GM12878 (cell line): ENCODE measurements at regions not wholly inside any gene's neighbourhood (a gene's known extent, or its start where the extent isn't known, plus 50 kb on each side); places are given as distances from the start of the nearest gene placed in this dataset.

Source experiments
- CHD1 ChIP-seq: IDR thresholded peaks from 2 replicates; pipeline ENCODE4 v1.6.1; 2012; ENCODE audit warnings: low read depth, low read length, improper control_type of control experiment
- CREM ChIP-seq: IDR thresholded peaks from 2 replicates; pipeline ENCODE4 v1.6.1; 2014; ENCODE audit warnings: antibody characterized with exemption, low read depth
- EZH2 ChIP-seq: IDR thresholded peaks from 2 replicates; pipeline ENCODE4 v1.6.1; 2012; ENCODE audit warnings: low read depth, mild to moderate bottlenecking, control low read depth, inconsistent platforms, low read length, borderline replicate concordance; ENCODE audit not compliant: control insufficient read depth
- NR2F1 ChIP-seq: fragments of 450-650 bp; conservative IDR thresholded peaks from 2 replicates; pipeline ENCODE4 v1.6.1; 2017; ENCODE audit warnings: mild to moderate bottlenecking
- POLR2A ChIP-seq: IDR thresholded peaks from 2 replicates; pipeline ENCODE4 v1.6.1; 2011; ENCODE audit warnings: low read depth, mild to moderate bottlenecking, low read length
- POLR2AphosphoS5 ChIP-seq: IDR thresholded peaks from 2 replicates; pipeline ENCODE4 v1.6.1; 2011; ENCODE audit warnings: mild to moderate bottlenecking, low read length, inconsistent platforms
- RUNX3 ChIP-seq: IDR thresholded peaks from 2 replicates; pipeline ENCODE4 v1.6.1; 2012; ENCODE audit warnings: low read length, inconsistent platforms
- SREBF2 ChIP-seq: IDR thresholded peaks from 2 replicates; pipeline ENCODE4 v1.6.1; 2012; ENCODE audit warnings: mild to moderate bottlenecking, low read length
- SUZ12 ChIP-seq: fragments of 200-600 bp; sonication (generic); IDR thresholded peaks from one replicate; pipeline ENCODE4 v1.6.1; 2018; ENCODE audit warnings: antibody characterized with exemption, mild to moderate bottlenecking; ENCODE audit not compliant: unreplicated experiment
- WRNIP1 ChIP-seq: IDR thresholded peaks from 2 replicates; pipeline ENCODE4 v1.6.1; 2011; ENCODE audit warnings: low read depth, low read length, improper control_type of control experiment, borderline replicate concordance
- ZNF207 ChIP-seq: fragments of 450-650 bp; IDR thresholded peaks from 2 replicates; pipeline ENCODE4 v1.6.1; 2014; ENCODE audit warnings: antibody characterized with exemption, mild to moderate bottlenecking, borderline replicate concordance
- TF ChIP-seq, protein P1 (sequence below): fragments of 450-650 bp; conservative IDR thresholded peaks from 2 replicates; pipeline ENCODE4 v1.6.1; 2017; ENCODE audit warnings: mild to moderate bottlenecking, moderate library complexity
- TF ChIP-seq, protein P2 (sequence below): fragments of 450-650 bp; IDR thresholded peaks from 2 replicates; pipeline ENCODE4 v1.6.1; 2017; ENCODE audit warnings: antibody characterized with exemption, mild to moderate bottlenecking, moderate library complexity
- TF ChIP-seq, protein P3 (sequence below), 3 experiments: IDR thresholded peaks in 2 of 3; conservative IDR thresholded peaks in 1 of 3; 2 replicates each; pipeline ENCODE4 v1.5.1; 2011; ENCODE audit warnings: low read depth in 3 of 3, low read length in 3 of 3, mild to moderate bottlenecking in 3 of 3, control low read depth in 2 of 3, moderate library complexity in 2 of 3, inconsistent platforms in 1 of 3, mixed read lengths in 1 of 3; ENCODE audit not compliant: control insufficient read depth in 2 of 3, insufficient read depth in 1 of 3; ENCODE audit errors: extremely low read depth in 1 of 3

- TF ChIP-seq WRNIP1, result no peak
- TF ChIP-seq, protein P1, sequence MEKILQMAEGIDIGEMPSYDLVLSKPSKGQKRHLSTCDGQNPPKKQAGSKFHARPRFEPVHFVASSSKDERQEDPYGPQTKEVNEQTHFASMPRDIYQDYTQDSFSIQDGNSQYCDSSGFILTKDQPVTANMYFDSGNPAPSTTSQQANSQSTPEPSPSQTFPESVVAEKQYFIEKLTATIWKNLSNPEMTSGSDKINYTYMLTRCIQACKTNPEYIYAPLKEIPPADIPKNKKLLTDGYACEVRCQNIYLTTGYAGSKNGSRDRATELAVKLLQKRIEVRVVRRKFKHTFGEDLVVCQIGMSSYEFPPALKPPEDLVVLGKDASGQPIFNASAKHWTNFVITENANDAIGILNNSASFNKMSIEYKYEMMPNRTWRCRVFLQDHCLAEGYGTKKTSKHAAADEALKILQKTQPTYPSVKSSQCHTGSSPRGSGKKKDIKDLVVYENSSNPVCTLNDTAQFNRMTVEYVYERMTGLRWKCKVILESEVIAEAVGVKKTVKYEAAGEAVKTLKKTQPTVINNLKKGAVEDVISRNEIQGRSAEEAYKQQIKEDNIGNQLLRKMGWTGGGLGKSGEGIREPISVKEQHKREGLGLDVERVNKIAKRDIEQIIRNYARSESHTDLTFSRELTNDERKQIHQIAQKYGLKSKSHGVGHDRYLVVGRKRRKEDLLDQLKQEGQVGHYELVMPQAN, result no peak
- TF ChIP-seq EZH2, result no peak
- no peak for TF ChIP-seq NR2F1
- TF ChIP-seq, protein P2, sequence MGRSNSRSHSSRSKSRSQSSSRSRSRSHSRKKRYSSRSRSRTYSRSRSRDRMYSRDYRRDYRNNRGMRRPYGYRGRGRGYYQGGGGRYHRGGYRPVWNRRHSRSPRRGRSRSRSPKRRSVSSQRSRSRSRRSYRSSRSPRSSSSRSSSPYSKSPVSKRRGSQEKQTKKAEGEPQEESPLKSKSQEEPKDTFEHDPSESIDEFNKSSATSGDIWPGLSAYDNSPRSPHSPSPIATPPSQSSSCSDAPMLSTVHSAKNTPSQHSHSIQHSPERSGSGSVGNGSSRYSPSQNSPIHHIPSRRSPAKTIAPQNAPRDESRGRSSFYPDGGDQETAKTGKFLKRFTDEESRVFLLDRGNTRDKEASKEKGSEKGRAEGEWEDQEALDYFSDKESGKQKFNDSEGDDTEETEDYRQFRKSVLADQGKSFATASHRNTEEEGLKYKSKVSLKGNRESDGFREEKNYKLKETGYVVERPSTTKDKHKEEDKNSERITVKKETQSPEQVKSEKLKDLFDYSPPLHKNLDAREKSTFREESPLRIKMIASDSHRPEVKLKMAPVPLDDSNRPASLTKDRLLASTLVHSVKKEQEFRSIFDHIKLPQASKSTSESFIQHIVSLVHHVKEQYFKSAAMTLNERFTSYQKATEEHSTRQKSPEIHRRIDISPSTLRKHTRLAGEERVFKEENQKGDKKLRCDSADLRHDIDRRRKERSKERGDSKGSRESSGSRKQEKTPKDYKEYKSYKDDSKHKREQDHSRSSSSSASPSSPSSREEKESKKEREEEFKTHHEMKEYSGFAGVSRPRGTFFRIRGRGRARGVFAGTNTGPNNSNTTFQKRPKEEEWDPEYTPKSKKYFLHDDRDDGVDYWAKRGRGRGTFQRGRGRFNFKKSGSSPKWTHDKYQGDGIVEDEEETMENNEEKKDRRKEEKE, result no peak
- no peak for TF ChIP-seq POLR2AphosphoS5
- TF ChIP-seq, protein P3, sequence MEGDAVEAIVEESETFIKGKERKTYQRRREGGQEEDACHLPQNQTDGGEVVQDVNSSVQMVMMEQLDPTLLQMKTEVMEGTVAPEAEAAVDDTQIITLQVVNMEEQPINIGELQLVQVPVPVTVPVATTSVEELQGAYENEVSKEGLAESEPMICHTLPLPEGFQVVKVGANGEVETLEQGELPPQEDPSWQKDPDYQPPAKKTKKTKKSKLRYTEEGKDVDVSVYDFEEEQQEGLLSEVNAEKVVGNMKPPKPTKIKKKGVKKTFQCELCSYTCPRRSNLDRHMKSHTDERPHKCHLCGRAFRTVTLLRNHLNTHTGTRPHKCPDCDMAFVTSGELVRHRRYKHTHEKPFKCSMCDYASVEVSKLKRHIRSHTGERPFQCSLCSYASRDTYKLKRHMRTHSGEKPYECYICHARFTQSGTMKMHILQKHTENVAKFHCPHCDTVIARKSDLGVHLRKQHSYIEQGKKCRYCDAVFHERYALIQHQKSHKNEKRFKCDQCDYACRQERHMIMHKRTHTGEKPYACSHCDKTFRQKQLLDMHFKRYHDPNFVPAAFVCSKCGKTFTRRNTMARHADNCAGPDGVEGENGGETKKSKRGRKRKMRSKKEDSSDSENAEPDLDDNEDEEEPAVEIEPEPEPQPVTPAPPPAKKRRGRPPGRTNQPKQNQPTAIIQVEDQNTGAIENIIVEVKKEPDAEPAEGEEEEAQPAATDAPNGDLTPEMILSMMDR (IDR thresholded peaks at IDR 0.05 in 2 of 3, conservative IDR thresholded peaks at IDR 0.05 in 1 of 3; ENCODE audit: control insufficient read depth in 2 of 3, extremely low read depth in 1 of 3, insufficient read depth in 1 of 3, low read depth in 3 of 3, low read length in 3 of 3), result no peak
- TF ChIP-seq ZNF207, result no peak
- TF ChIP-seq SUZ12, result no peak
- TF ChIP-seq SREBF2, result no peak
- no peak for TF ChIP-seq RUNX3
- no peak for TF ChIP-seq POLR2A
- no peak for TF ChIP-seq CREM
- no peak for TF ChIP-seq CHD1
These were observed 66.8 kb upstream of the PPP2R3A start for GRCh38 chr3:135898774-135899173.
